WI38 (cell line): ENCODE measurements at regions not wholly inside any gene's neighbourhood (a gene's known extent, or its start where the extent isn't known, plus 50 kb on each side); places are given as distances from the start of the nearest gene placed in this dataset.

Source experiments
- H3K4me3 ChIP-seq: 2 replicates; pipeline ENCODE4 v1.5.1; 2011; ENCODE audit warnings: low read depth, mild to moderate bottlenecking, control low read depth, low read length
- CTCF ChIP-seq: IDR thresholded peaks from 2 replicates; pipeline ENCODE4 v1.5.1; 2012; ENCODE audit warnings: low read depth, mild to moderate bottlenecking, control low read depth, low read length

DNA sequence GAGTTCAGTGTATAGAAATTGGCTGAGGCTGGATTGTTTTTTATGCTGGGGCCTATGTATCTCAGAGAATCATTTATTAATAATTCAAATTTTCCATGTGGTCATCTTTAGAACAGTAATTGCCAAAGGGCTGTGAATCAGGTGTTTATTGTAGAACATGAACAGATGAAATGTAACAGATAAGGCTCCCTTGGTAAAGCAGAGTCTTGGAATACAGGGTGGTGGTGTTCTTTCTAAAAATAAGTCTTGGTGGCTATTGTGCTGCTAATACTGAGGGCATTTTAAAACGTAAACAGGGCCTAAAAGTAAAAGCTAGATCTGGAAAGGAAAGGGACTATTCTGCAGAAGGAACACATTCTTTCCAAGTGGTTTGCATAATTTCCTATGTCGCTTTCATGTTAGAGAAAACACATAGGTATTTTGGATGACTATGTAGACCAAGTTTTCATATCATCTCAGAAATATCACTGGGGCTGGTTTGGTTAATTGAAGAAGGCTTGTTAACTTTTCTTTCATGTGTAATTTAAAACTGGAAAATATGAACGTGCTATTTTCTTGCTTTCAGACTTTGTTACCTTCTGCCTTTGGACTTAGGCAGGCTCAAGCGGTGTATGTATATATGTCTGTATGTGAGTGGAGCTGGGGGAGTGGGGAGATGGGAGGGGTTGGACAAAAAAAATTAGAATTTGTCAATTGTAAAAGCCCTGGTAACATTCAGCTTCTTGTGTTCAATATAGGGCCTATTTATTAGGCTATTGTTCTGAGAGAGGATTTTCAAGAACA is 119.9 kb upstream of the ANKRD55 start:
- H3K4me3 ChIP-seq: no peak overlapping the region
- no peak for TF ChIP-seq CTCF

DNA sequence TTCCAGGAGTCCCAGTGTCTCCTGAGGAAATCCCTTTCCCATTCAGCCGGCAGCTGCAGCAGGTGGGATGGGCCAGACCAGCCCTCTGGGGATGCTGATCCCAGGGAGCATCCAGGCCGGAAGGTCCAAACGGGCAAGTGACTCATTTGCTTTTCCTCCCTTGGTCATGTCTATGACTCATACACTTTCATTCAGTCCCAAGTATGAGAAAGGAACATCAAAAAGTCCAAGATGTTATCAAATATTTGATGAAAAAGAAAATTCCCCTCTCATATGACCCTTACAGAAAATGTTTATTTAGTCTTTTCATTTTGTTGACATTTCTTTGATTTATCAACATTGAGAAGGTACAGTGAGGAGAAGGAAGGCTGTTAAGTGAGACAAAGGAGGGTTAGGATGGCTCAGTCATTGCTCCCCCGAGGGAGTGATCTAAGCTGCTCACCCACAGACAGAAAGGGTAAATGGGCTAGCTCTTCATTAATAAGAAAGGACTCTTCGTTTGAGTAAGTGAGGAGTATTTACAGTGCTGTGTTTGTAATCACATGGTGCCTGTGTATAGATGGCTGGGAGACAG is 117.6 kb upstream of the ANKRD55 start:
- no peak for TF ChIP-seq CTCF
- no peak overlapping the region for H3K4me3 ChIP-seq

- no peak overlapping the region for H3K4me3 ChIP-seq
- TF ChIP-seq CTCF: no peak
Observed at GRCh38 chr5:56350011-56350596, 117.0 kb upstream of the ANKRD55 start.

GRCh38 chr5:56349461-56349860 is 116.3 kb upstream of the ANKRD55 start:
- TF ChIP-seq CTCF: no peak
- H3K4me3 ChIP-seq: no peak overlapping the region

GRCh38 chr5:56346741-56347535 is 113.8 kb upstream of the ANKRD55 start:
- TF ChIP-seq CTCF: no peak
- no peak overlapping the region for H3K4me3 ChIP-seq

DNA sequence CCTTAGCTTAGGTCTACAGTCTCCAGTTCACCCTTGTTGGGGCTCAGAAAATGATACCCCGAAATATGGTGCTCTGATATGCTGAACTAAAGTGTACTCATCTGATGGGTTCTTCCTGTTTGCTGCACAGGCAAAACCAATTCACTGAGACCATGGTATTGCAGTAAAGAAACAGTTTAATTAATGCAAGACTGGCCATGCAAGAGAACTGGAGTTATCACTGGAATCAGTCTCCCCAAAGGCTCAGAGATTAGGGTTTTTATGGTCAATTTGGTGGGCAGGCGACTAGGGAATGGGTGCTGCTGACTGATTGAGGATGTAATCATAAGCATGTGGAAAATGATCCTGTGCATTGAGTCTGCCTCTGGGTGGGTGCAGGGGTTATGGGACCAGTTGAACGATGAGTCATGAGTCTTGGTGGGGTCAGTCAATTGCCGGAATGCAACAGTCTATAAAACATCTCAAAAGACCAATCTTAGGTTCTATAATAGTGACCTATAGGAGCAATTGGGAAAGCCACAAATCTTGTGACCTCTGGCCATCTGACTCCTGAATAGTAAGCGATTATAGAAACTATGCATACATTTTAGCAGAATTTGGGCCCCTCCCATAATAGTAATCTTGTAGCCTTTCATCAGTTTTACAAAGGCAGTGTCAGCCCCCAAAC is 113.0 kb upstream of the ANKRD55 start:
- no peak for TF ChIP-seq CTCF
- no peak overlapping the region for H3K4me3 ChIP-seq
